Thyroid gland (tissue), 4 donors: ENCODE measurements at regions not wholly inside any gene's neighbourhood (a gene's known extent, or its start where the extent isn't known, plus 50 kb on each side); places are given as distances from the start of the nearest gene placed in this dataset.

Experiments used
- CTCF ChIP-seq, 6 experiments: fragments of 200-600 bp in 3 of 6; fragments of 450-650 bp in 3 of 6; sonication (generic) in 3 of 6; IDR thresholded peaks; one replicate each; pipeline ENCODE4 v1.5.1; 2016 to 2019; ENCODE audit warnings: antibody characterized with exemption in 6 of 6, mild to moderate bottlenecking in 2 of 6, inconsistent platforms in 1 of 6, moderate library complexity in 1 of 6
- POLR2A ChIP-seq, 2 donors: fragments of 450-650 bp; IDR thresholded peaks; one replicate each; pipeline ENCODE4 v1.6.1; 2017; ENCODE audit warnings: antibody characterized with exemption in 2 of 2, mild to moderate bottlenecking in 2 of 2, moderate library complexity in 1 of 2

GRCh38 chr13:99691552-99691951, 190.3 kb downstream of the TM9SF2 start:
- no peak for TF ChIP-seq CTCF (IDR thresholded peaks at IDR 0.05)
- TF ChIP-seq POLR2A (IDR thresholded peaks at IDR 0.05), result no peak
